HS-27A (cell line): ENCODE measurements at regions not wholly inside any gene's neighbourhood (a gene's known extent, or its start where the extent isn't known, plus 50 kb on each side); places are given as distances from the start of the nearest gene placed in this dataset.

Experiments used
- DNase-seq: peaks from one replicate; pipeline ENCODE4 v3.0.0-alpha.2; 2012; ENCODE audit warnings: low read depth, missing footprints

GRCh38 chr5:148950471-148950863 lies 112.4 kb downstream of the SH3TC2 start:
- DNase-seq, result no peak

GRCh38 chr5:148950892-148951291 lies 112.0 kb downstream of the SH3TC2 start:
- DNase-seq, result no peak

- no peak for DNase-seq
Observed at GRCh38 chr5:148951612-148952011, 111.2 kb downstream of the SH3TC2 start.

DNA sequence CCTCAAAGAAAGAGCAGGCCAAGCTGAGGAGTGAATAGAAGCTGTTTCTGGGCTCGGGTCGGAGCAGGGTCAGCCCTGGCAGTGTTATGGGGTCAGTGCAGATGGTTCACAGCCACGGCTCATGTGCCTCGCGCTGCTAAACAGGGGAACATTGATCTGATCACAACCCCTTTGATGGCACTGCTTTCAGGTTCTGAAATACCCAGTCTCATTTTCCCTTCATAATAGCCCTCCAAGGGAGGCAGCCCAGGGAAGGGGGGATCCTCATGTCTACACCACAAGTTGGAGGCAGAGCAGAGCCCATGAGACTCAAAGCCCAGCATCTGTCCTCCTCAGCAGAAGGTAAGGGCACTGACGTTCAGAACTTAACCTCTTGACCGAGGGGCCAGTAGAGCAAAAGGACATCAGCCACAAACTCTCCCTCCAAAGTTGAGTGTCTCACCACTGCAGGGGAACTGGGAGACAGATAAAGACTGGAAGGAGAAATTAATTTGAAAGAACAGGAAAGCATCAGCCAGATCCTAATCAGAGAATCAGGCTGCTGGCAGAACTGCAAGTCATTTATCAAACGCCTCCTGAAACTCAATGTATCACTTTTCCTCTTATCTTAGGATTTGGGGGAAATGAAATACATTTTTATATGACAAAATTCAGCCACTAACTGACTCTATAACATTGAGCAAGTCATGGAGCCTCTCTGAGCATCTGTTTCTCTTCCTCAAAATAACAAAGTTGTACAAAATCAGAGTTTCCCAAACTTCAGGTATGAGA lies 110.6 kb downstream of the SH3TC2 start:
- no peak for DNase-seq

GRCh38 chr5:148953711-148954110 lies 109.2 kb downstream of the SH3TC2 start:
- no peak for DNase-seq
